Fibroblast of lung (primary cell): ENCODE measurements at regions not wholly inside any gene's neighbourhood (a gene's known extent, or its start where the extent isn't known, plus 50 kb on each side); places are given as distances from the start of the nearest gene placed in this dataset.

Experiments used
- CTCF ChIP-seq, 2 donors: IDR thresholded peaks in 1 of 2; conservative IDR thresholded peaks in 1 of 2; 1 replicate in 1 of 2; 2 replicates in 1 of 2; pipeline ENCODE4 v1.5.1; 2011 to 2012; ENCODE audit warnings: low read length in 2 of 2, control low read depth in 1 of 2, inconsistent platforms in 1 of 2, low read depth in 1 of 2, mild to moderate bottlenecking in 1 of 2
- EZH2 ChIP-seq: IDR thresholded peaks from 2 replicates; pipeline ENCODE4 v1.5.1; 2012; ENCODE audit warnings: low read length, control low read depth, mild to moderate bottlenecking; ENCODE audit errors: missing control alignments

DNA sequence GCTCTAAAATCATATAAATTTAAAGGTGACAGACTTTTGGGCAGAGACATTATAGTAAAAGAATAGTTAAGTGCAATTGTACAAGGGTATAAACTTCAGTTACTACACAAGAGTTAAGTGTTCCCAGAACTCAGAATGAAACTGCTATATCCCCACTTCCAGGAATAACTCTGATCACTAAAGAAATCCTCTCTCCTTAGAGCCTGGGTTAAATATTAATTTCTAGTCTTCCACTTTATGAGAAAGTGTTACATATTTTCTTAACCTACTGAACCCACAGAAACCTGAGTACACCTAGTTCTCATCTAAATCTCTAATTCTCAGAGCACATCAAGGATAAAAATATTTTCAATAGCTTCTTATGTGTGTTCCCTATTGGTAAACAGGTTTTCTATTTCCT, 99.1 kb upstream of the USP38 start:
- no peak for TF ChIP-seq CTCF (conservative IDR thresholded peaks at IDR 0.05 in 1 of 2, IDR thresholded peaks at IDR 0.05 in 1 of 2; ENCODE audit: low read depth in 1 of 2, low read length in 2 of 2)
- no peak for TF ChIP-seq EZH2
